ENCODE measurements at regions not wholly inside any gene's neighbourhood (a gene's known extent, or its start where the extent isn't known, plus 50 kb on each side); places are given as distances from the start of the nearest gene placed in this dataset.
A peak's percentile ranks its signal among the peaks of the same experiment; 100 is the strongest.

GRCh38 chr1:37294096-37294495, 180.3 kb upstream of the ZC3H12A start:
- intact Hi-C loops (cut with DNase I; ENCODE audit: low total_unique reads) = no loop called here
- H3K4me3 ChIP-seq = no peak overlapping the region
- no peak overlapping the region for H3K27ac ChIP-seq
- DNase-seq = no peak
- no peaks in the 10 kb centered on the region for H3K36me3 ChIP-seq (ENCODE audit: low read depth, missing control alignments)
- WGBS, 2 donors = 46 to 69% methylated on average over 4 of the region's 4 CpGs
- no peak for TF ChIP-seq CTCF (IDR thresholded peaks at IDR 0.05)
- TF ChIP-seq POLR2A (IDR thresholded peaks at IDR 0.05) = no peak
- H3K27me3 ChIP-seq = no peaks in the 10 kb centered on the region
- H3K9me3 ChIP-seq = no peaks in the 10 kb centered on the region
- H3K4me1 ChIP-seq = no peaks in the 10 kb centered on the region

- H3K27me3 ChIP-seq = no peaks in the 10 kb centered on the region
- no peaks in the 10 kb centered on the region for H3K36me3 ChIP-seq (ENCODE audit: low read depth, missing control alignments)
- 55 to 61% methylated on average over 6 of the region's 6 CpGs for WGBS, 2 donors
- TF ChIP-seq CTCF (IDR thresholded peaks at IDR 0.05) = no peak
- no peak for TF ChIP-seq POLR2A (IDR thresholded peaks at IDR 0.05)
- H3K4me1 ChIP-seq = no peaks in the 10 kb centered on the region
- peak; percentile 35 for DNase-seq
- intact Hi-C loops (cut with DNase I; ENCODE audit: low total_unique reads) = no loop called here
- H3K4me3 ChIP-seq = no peak overlapping the region
- H3K27ac ChIP-seq = no peak overlapping the region
- H3K9me3 ChIP-seq = no peaks in the 10 kb centered on the region
These were observed 179.9 kb upstream of the ZC3H12A start for GRCh38 chr1:37294529-37294928.

GRCh38 chr1:37298769-37299168, 175.6 kb upstream of the ZC3H12A start:
- H3K36me3 ChIP-seq (ENCODE audit: low read depth, missing control alignments) = no peaks in the 10 kb centered on the region
- intact Hi-C loops (cut with DNase I; ENCODE audit: low total_unique reads) = no loop called here
- DNase-seq = no peak
- no peaks in the 10 kb centered on the region for H3K9me3 ChIP-seq
- 66 to 81% methylated on average over 6 of the region's 6 CpGs for WGBS, 2 donors
- H3K4me1 ChIP-seq = no peaks in the 10 kb centered on the region
- no peak overlapping the region for H3K4me3 ChIP-seq
- TF ChIP-seq POLR2A (IDR thresholded peaks at IDR 0.05) (no peak), CTCF (IDR thresholded peaks at IDR 0.05) (no peak)
- no peaks in the 10 kb centered on the region for H3K27me3 ChIP-seq
- H3K27ac ChIP-seq = no peak overlapping the region

GRCh38 chr1:37299216-37299615, 175.2 kb upstream of the ZC3H12A start:
- 83 to 100% methylated on average over 3 to 5 of the region's 5 CpGs for WGBS, 2 donors
- H3K9me3 ChIP-seq = no peaks in the 10 kb centered on the region
- H3K27ac ChIP-seq = no peak overlapping the region
- no peak for DNase-seq
- no peaks in the 10 kb centered on the region for H3K36me3 ChIP-seq (ENCODE audit: low read depth, missing control alignments)
- intact Hi-C loops (cut with DNase I; ENCODE audit: low total_unique reads) = no loop called here
- no peak overlapping the region for H3K4me3 ChIP-seq
- no peak for TF ChIP-seq POLR2A (IDR thresholded peaks at IDR 0.05)
- TF ChIP-seq CTCF (IDR thresholded peaks at IDR 0.05) = no peak
- H3K27me3 ChIP-seq = no peaks in the 10 kb centered on the region
- no peaks in the 10 kb centered on the region for H3K4me1 ChIP-seq

- TF ChIP-seq CTCF (IDR thresholded peaks at IDR 0.05) (no peak), POLR2A (IDR thresholded peaks at IDR 0.05) (no peak)
- H3K4me3 ChIP-seq = no peak overlapping the region
- no peak overlapping the region for H3K27ac ChIP-seq
- WGBS, 2 donors = 62 to 81% methylated on average over 3 of the region's 3 CpGs
- H3K9me3 ChIP-seq = no peaks in the 10 kb centered on the region
- peaks cover 16% of the 10 kb centered on the region for H3K4me1 ChIP-seq
- intact Hi-C loops (cut with DNase I; ENCODE audit: low total_unique reads) = no loop called here
- DNase-seq = no peak
- H3K36me3 ChIP-seq (ENCODE audit: low read depth, missing control alignments) = no peaks in the 10 kb centered on the region
- H3K27me3 ChIP-seq = no peaks in the 10 kb centered on the region
These were observed 170.4 kb upstream of the ZC3H12A start for GRCh38 chr1:37303884-37304574.

All from testis (tissue), 2 donors.